GM21619 (cell line): ENCODE measurements at regions not wholly inside any gene's neighbourhood (a gene's known extent, or its start where the extent isn't known, plus 50 kb on each side); places are given as distances from the start of the nearest gene placed in this dataset.

Experiments used
- ATAC-seq: cut with Tn5 transposase; IDR thresholded peaks from one replicate; pipeline ENCODE4 v1.9.1; 2021; ENCODE audit not compliant: unreplicated experiment

- no peak for ATAC-seq
Measured at GRCh38 chr14:87186737-87187136, 806.2 kb downstream of the GALC start.

GRCh38 chr14:87185961-87186560 lies 806.9 kb downstream of the GALC start:
- no peak for ATAC-seq

DNA sequence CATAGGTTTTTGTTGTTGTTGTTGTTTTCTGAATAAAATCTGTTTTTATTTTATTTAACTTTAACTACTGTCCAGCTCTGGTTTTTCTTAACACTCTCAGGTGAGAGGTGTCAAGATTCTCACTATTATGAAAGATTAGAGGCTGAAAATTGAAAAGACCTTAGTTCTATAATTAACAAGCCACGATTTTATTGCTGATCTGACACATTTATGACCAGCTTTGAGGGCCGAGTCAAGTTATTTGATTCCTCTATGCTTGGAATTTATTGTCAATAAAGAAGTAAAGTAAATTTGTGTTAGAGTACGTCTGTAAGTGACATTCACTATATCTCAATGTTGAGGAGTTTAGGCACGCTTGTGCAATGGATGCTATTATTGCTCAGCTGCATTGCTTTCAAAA lies 808.8 kb downstream of the GALC start:
- no peak for ATAC-seq

DNA sequence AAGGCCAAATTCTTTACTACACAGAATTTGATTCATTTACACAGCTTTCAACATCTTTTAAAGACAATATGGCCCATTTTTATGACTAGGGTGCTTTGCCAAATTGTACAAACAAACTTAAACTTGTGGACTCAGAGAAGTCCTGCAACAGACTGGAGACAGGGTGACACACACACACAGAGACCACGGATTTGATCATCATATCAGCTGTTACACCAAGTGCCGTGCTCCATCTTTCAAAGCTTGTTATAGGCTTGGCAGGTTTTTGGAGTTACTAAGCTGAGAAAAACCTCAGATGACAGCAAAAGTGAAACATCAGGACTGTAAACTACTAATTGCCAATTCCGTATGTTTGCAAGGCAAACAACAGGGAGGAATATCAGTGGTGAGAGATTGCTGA lies 811.7 kb downstream of the GALC start:
- ATAC-seq = no peak

DNA sequence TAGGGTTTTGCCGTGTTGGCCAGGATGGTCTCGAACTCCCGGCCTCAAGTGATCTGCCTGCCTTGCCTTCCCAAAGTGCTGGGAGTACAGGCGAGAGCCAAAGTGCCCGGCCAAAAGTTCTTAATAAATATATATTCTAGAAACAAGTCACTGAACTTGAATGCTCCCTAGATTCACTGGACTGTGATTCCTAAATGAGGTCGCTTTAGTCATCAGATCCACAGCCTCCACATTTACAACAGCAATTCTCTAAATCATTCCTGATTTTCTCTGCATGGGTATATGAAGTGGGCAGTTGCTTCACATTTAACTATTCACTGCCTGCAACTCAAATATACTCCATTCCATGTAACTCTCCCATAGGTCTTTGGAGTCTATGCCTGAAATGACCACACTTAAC lies 813.0 kb downstream of the GALC start:
- ATAC-seq = no peak

- no peak for ATAC-seq
Measured at GRCh38 chr14:87178277-87178676, 814.7 kb downstream of the GALC start.

- ATAC-seq = no peak
Measured at GRCh38 chr14:87175175-87175574, 817.8 kb downstream of the GALC start.

DNA sequence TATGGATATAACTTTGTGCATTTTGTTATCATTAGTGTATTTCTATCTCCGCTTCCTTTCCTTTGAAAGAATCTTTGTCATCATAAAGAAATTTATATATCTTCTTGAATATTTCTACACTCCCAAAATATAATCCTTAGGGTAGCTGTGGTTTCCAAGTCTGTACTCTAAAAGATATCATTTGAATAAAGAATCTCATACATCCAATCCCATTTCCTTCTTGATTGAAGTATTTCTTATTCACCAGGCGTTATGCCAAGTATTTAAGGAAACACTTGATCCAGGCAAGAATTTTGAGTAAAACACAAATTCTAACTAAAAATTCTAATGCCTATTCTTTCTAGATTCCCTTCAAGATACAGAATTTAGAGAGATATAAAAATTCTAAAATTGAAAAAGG lies 821.8 kb downstream of the GALC start:
- ATAC-seq = no peak

- ATAC-seq = no peak
Measured at GRCh38 chr14:87170179-87170578, 822.8 kb downstream of the GALC start.

GRCh38 chr14:87169362-87169761 lies 823.6 kb downstream of the GALC start:
- no peak for ATAC-seq

- no peak for ATAC-seq
Measured at GRCh38 chr14:87161502-87161901, 831.5 kb downstream of the GALC start.

GRCh38 chr14:87160989-87161388 lies 832.0 kb downstream of the GALC start:
- ATAC-seq = no peak

- no peak for ATAC-seq
Measured at GRCh38 chr14:87158283-87158682, 834.7 kb downstream of the GALC start.

DNA sequence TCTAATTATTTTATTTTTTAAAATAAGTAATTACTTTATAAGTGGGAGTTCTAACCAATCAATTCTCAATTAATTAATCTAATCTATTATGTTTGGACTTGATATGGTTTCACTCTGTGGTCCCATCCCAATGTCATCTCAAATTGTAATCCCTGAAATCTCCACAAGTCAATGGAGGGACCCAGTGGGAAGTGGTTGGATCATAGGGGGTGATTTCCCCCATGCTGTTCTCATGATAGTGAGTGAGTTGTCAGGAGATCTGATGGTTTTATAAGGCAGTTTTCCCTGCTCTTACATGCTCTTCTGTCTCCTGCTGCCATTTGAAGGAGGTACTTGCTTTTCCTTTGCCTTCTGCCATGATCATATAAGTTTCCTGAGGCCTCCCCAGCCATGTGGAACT lies 836.1 kb downstream of the GALC start:
- ATAC-seq = no peak

GRCh38 chr14:87155856-87156488 lies 837.0 kb downstream of the GALC start:
- ATAC-seq = no peak

- ATAC-seq = no peak
Measured at GRCh38 chr14:87153901-87154300, 839.1 kb downstream of the GALC start.

- ATAC-seq = no peak
Measured at GRCh38 chr14:87153391-87153790, 839.6 kb downstream of the GALC start.

DNA sequence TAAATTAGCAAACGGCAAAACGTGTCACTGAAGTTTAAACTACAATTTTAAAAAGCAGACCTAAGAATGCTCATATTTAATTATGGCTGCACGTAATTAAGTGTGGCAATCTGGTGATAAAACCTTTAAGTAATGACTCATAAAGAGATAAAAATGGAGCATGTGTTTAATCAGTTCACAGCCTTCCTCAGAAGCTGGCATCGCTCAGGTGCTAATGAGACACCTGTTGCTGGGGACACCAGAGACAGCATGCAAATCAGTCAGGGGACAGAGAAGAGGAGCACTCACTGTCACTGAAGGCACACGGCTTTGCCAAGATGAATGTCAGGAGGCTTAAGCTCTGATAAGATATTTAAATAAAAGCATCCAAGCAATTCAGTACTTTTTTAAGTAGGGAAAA lies 840.3 kb downstream of the GALC start:
- ATAC-seq = no peak

DNA sequence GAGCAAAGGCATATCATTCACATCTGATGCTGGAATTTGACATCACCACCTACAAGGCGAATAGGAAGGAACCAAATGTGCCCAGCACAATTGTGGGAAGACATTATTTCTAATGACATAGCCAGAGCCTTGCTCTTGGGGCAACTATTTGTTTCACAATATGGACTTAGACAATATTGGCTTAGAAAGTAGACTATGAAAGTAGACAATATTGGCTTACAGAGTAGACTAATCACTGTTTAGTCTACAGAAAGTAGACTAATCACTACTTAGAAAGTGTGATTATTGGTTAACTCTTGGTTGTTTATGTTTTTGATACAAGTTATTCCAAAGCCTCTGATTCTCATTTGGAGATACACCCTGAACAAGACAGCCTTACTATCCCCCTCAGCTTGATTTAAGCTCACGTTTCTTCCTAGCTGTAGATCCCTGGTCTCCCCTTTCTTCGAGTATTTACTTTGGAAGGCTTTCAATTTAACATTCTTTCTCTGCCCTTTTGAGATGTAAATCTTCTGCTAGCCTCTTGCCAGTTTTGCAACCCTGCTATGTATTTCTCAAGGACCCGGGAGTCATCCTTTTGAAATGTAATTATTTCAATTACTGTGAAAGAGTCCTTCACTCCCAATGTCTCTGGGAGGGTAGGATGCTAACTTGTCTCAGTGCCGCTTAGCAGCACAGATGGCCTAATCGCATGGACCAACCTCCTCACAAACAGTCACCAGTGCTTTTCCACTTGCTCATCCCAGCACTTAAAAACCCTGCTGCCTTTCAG lies 843.2 kb downstream of the GALC start:
- ATAC-seq = no peak

DNA sequence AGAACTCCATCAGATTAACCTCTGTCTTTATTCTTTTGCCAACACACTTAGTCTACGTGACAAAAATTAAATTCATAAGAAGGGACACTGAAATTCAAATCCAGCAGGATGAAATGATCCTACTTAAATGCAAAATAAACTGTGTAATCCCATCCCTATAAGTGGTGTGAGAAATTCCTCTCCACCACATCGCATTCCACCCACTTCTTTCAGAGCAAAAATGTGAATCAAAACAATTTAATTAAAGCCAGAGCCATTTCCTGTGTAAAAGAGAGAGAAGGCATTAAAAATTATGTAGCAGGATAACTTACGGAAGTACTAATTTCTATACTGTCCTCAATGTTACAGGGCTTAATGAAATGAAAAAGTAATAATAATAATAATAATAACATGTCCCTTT lies 844.3 kb downstream of the GALC start:
- ATAC-seq = no peak

DNA sequence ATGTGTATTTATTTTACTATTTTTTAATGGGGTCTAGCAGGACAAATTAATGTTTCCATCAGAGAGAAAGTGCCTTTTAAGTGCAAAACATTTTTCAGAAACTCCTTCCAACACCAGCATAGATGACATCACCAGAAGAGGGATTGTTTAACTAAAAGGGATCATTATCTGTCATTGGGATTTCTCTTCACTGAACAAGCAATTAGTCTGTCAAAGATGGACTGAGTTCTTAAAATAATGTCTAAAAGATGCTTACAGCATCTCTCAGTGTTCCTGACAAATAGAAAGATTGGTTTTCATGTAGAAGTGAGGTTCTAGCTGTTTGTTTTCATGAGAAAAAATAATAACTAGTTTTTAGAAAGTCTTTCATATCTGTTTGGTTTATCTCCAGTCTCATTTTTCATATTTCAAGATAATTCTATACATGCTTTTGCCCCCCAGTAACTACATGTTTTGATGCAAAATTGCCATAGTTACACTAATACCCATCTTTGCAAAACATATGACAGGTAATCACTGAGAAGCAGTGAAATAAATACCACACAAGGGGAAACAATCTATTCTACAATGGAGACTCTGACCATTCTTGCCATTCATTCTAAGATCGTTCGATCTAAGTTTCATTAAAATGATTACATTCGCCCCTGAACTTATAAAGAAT lies 850.3 kb downstream of the GALC start:
- no peak for ATAC-seq

- ATAC-seq = no peak
Measured at GRCh38 chr14:87141801-87142200, 851.2 kb downstream of the GALC start.
